GM12874 (cell line): ENCODE measurements at regions not wholly inside any gene's neighbourhood (a gene's known extent, or its start where the extent isn't known, plus 50 kb on each side); places are given as distances from the start of the nearest gene placed in this dataset.

Experiments
- TF ChIP-seq, protein P1 (sequence below): IDR thresholded peaks from 2 replicates; pipeline ENCODE4 v1.5.1; 2011; ENCODE audit warnings: low read depth, mild to moderate bottlenecking, control low read depth, low read length, moderate library complexity; ENCODE audit not compliant: insufficient read depth

DNA sequence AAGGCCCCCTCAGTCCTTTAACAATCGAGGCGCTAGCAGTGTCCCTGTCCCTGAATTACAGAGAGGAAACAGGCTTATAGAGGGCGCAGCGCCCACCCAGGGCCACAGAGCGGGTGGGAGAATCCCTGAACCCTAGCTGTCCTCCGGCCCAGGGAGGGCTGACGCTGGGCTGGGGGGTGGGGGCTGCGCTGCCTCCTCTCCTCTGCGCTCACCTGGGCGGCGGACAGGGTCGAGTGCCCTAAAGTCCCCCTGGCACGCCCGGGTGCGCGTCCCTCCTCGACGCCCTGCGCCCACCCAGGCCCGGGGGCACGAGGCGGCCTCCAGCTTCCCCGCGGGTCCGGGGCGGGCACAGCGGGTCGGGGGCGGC, 200.4 kb upstream of the N4BP1 start:
- TF ChIP-seq, protein P1, sequence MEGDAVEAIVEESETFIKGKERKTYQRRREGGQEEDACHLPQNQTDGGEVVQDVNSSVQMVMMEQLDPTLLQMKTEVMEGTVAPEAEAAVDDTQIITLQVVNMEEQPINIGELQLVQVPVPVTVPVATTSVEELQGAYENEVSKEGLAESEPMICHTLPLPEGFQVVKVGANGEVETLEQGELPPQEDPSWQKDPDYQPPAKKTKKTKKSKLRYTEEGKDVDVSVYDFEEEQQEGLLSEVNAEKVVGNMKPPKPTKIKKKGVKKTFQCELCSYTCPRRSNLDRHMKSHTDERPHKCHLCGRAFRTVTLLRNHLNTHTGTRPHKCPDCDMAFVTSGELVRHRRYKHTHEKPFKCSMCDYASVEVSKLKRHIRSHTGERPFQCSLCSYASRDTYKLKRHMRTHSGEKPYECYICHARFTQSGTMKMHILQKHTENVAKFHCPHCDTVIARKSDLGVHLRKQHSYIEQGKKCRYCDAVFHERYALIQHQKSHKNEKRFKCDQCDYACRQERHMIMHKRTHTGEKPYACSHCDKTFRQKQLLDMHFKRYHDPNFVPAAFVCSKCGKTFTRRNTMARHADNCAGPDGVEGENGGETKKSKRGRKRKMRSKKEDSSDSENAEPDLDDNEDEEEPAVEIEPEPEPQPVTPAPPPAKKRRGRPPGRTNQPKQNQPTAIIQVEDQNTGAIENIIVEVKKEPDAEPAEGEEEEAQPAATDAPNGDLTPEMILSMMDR = no peak

- TF ChIP-seq, protein P1 = no peak
Observed at GRCh38 chr16:48790151-48790550, 180.2 kb upstream of the N4BP1 start.

GRCh38 chr16:48788475-48788874, 178.5 kb upstream of the N4BP1 start:
- TF ChIP-seq, protein P1 = no peak

DNA sequence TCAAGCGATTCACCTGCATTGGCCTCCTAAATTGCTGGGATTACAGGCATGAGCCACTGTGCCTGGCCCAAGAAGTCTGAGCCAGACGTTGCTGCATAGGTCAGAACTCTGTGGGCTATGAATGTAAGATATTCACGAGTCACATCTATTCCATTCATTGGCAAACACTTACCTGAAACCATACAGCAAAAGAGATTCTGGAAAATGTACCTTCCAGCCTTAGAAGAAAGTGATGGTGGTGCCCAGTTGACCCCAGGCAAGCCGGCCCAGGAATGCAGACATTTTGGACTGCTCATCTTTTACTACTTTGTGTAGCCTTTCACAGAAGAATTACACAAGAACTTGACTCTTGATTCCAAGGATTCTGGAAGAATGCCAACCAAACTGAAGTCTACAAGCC, 135.6 kb upstream of the N4BP1 start:
- TF ChIP-seq, protein P1 = no peak

- TF ChIP-seq, protein P1 = no peak
Observed at GRCh38 chr16:48740964-48741363, 131.0 kb upstream of the N4BP1 start.

DNA sequence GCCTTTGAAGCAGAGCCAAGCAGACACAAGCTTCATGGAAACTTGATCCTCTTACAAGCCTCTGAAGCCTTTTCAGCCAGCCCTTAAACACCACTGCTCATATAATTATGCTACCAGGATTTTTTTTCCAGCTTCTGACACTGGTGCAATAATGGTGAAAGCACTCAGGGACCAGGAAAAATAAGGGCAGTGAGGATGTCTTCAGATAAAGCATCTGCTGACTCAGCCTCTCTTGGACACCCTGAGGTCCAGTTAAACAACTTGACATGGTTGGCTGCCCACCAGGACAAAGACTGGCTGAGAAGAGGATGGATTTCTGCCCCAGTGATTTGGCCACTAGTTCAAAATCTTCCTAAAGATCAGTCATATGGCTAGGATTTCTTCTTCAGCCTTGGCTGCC, 124.2 kb upstream of the N4BP1 start:
- TF ChIP-seq, protein P1 = no peak

GRCh38 chr16:48704710-48705109, 94.7 kb upstream of the N4BP1 start:
- TF ChIP-seq, protein P1 = no peak
